ENCODE measurements at regions not wholly inside any gene's neighbourhood (a gene's known extent, or its start where the extent isn't known, plus 50 kb on each side); places are given as distances from the start of the nearest gene placed in this dataset.
"Not testable (repeated sequence)": the region's sequence is repeated elsewhere in the genome, so short reads cannot be mapped to it uniquely, and the experiment has no call there.

DNA sequence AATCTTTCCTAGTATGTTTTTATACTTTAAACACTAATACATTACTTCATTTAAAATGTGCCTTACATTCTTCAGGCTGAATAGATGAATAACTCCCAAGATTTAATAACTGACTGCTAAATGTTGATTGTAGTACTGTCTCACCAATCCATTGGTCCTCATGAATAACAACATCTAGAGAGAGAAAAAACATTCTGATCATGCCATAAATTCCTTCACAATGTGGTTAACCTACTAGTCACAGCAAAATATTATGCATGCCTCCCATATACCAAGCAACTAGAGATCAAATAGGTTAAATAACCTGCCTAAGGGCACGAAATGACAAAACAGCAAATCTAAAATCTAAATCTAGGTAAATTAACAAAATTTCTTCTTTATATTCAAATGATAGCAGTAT lies 66.2 kb downstream of the SYT15 start:
- H3K4me3 ChIP-seq (ENCODE audit: low read depth, low read length); DNase-seq (ENCODE audit: low read depth): not testable (repeated sequence)

- DNase-seq (ENCODE audit: low read depth); H3K4me3 ChIP-seq (ENCODE audit: low read depth, low read length): not testable (repeated sequence)
These were observed 67.2 kb downstream of the SYT15 start for GRCh38 chr10:46646132-46646531.

GRCh38 chr10:46650967-46651366 lies 72.0 kb downstream of the SYT15 start:
- not testable (repeated sequence) for H3K4me3 ChIP-seq (ENCODE audit: low read depth, low read length); DNase-seq (ENCODE audit: low read depth)

- not testable (repeated sequence) for DNase-seq (ENCODE audit: low read depth); H3K4me3 ChIP-seq (ENCODE audit: low read depth, low read length)
These were observed 78.5 kb downstream of the SYT15 start for GRCh38 chr10:46657437-46657836.

- not testable (repeated sequence) for H3K4me3 ChIP-seq (ENCODE audit: low read depth, low read length); DNase-seq (ENCODE audit: low read depth)
These were observed 81.3 kb downstream of the SYT15 start for GRCh38 chr10:46660027-46660834.

DNA sequence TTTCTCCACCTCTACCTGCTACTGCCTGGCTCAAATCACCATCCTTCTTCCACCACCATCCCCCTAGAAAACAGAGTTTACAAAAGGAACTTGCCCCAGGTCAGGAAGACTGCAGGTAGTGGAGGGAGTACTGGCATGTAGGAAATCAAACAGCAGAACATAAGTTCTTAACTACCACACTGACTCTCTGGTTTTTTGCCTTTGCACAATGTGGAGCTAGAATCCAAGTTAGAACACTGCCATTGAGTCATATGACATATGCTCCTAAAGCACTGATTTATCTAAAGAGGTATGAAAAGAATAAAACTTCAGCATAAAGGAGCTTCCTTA lies 81.9 kb downstream of the SYT15 start:
- not testable (repeated sequence) for H3K4me3 ChIP-seq (ENCODE audit: low read depth, low read length); DNase-seq (ENCODE audit: low read depth)

DNA sequence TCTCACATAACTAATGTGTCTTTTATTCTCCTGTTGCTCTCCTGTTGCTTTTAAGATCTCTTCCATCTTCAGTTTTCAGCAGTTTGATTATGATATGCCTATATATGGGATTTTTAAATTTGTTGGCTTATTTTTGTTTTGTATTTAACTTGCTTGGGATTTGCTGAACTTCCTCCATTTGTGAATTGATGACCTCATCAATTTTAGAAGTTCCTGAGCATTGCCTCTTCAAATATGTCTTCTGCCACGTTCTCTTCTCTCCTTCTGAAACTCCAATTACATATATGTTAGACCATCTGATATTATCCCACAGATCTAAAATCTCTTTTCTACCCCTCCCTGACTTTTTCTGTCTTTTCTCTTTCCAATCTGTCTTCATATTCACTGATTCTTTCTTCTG lies 86.6 kb downstream of the SYT15 start:
- H3K4me3 ChIP-seq (ENCODE audit: low read depth, low read length); DNase-seq (ENCODE audit: low read depth): not testable (repeated sequence)

DNA sequence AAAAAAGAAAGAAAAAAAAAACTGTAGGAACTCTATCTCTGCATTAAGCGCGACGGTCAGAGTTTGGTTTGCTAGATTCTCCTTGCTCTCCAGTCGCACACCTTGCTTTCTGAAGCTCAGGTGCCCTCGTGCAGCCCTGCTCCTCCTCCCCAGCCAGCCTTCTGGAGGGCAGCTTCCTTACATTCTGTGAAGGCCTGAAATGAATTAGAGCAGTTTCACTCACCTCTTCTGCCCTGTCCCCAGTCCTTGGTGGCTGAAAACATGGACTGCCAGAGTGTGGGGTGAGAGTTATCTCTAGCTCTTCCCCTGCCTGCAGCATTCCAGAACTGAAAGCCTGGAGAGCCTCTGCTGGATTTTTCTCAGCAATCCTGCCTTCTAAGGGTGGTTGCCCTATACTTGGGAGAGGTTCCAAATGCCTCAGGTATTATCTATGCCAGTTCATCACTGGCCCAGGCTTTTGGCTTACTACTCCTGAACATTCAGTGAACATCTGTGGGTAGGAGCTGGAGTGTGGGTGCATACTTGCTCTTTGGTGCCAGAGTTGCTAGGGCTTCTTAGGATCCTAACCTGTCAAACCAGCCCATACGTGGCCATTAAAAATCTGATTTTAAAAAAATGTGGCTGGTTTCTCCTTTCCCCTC lies 89.5 kb downstream of the SYT15 start:
- DNase-seq (ENCODE audit: low read depth); H3K4me3 ChIP-seq (ENCODE audit: low read depth, low read length): not testable (repeated sequence)

DNA sequence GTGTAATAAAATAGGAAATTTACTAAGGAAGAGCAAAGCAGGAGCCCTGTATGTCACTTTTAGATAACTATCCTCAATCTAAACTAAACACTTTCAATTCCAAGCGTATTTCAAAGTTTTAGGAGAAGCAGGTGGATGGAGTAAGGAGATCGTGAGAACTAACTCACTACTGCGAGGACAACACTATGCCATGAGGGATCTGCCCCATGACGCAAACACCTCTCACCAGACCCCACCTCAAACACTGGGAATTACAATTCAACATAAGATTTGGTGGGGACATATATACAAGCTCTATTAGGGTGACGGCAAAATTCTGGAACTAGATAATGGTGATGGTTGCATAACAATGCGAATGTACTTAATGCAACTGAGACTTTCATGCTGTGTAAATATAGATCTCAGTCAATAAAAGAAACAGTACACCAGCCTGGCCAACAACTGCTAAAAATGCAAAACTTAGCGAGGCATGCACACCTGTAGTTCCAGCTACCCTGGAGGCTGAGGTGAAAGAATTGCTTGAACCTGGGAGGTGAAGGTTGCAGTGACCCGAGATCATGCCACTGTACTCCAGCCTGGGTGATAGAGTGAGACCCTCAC lies 99.0 kb downstream of the SYT15 start:
- not testable (repeated sequence) for DNase-seq (ENCODE audit: low read depth)

DNA sequence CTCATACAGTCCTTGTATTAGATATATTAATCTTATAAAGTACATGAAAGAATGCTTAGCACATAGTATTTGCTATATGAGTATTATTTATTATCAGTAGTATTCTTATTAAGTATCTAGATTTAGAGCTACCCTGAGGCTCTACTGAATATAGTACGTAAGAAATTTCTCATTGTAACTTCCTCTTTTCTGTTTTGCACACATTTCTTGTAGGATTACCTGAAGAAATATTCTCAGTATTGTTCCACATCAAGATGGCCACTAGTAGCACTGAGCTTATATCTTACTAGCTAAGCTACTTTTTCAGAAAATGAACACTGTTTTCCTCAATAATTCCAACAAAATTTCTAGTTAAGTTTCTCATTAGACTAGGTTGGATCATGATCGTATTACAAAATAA lies 112.5 kb downstream of the SYT15 start:
- DNase-seq (ENCODE audit: low read depth); H3K4me3 ChIP-seq (ENCODE audit: low read depth, low read length): not testable (repeated sequence)

More for the DNA sequence above, 99.0 kb downstream of the SYT15 start:
- not testable (repeated sequence) for H3K4me3 ChIP-seq (ENCODE audit: low read depth, low read length)

GRCh38 chr10:46693218-46693617 lies 114.3 kb downstream of the SYT15 start:
- H3K4me3 ChIP-seq (ENCODE audit: low read depth, low read length); DNase-seq (ENCODE audit: low read depth): not testable (repeated sequence)

- DNase-seq (ENCODE audit: low read depth); H3K4me3 ChIP-seq (ENCODE audit: low read depth, low read length): not testable (repeated sequence)
These were observed 138.3 kb downstream of the SYT15 start for GRCh38 chr10:46717264-46717663.

DNA sequence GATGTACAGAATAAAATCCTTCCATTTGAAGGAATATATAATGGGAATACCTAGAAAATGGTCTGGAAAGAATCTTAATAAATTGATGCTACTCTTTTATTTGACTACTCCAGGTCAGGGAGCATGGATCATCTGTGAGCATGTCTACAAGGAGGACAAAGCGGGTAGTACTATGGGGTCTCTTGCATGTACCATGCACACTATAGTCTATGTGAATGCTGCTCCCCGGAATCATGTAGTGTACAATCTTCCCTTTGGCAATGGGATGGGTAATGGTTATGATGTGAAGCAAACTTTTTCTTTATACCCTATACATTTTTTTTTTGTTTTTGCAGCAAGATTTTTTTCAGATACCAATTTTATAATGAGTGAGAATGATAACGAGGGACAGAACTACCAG lies 139.1 kb downstream of the SYT15 start:
- H3K4me3 ChIP-seq (ENCODE audit: low read depth, low read length); DNase-seq (ENCODE audit: low read depth): not testable (repeated sequence)

GRCh38 chr10:46720386-46720785 lies 141.5 kb downstream of the SYT15 start:
- peak; percentile 0 for DNase-seq (ENCODE audit: low read depth)
- not testable (repeated sequence) for H3K4me3 ChIP-seq (ENCODE audit: low read depth, low read length)
- TF ChIP-seq, protein P1, sequence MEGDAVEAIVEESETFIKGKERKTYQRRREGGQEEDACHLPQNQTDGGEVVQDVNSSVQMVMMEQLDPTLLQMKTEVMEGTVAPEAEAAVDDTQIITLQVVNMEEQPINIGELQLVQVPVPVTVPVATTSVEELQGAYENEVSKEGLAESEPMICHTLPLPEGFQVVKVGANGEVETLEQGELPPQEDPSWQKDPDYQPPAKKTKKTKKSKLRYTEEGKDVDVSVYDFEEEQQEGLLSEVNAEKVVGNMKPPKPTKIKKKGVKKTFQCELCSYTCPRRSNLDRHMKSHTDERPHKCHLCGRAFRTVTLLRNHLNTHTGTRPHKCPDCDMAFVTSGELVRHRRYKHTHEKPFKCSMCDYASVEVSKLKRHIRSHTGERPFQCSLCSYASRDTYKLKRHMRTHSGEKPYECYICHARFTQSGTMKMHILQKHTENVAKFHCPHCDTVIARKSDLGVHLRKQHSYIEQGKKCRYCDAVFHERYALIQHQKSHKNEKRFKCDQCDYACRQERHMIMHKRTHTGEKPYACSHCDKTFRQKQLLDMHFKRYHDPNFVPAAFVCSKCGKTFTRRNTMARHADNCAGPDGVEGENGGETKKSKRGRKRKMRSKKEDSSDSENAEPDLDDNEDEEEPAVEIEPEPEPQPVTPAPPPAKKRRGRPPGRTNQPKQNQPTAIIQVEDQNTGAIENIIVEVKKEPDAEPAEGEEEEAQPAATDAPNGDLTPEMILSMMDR (conservative IDR thresholded peaks at IDR 0.05; ENCODE audit: low read depth, low read length), result peak; percentile 21

GRCh38 chr10:46720811-46721518 lies 142.0 kb downstream of the SYT15 start:
- DNase-seq (ENCODE audit: low read depth), result peak; percentile 27
- H3K4me3 ChIP-seq (ENCODE audit: low read depth, low read length), result not testable (repeated sequence)

DNA sequence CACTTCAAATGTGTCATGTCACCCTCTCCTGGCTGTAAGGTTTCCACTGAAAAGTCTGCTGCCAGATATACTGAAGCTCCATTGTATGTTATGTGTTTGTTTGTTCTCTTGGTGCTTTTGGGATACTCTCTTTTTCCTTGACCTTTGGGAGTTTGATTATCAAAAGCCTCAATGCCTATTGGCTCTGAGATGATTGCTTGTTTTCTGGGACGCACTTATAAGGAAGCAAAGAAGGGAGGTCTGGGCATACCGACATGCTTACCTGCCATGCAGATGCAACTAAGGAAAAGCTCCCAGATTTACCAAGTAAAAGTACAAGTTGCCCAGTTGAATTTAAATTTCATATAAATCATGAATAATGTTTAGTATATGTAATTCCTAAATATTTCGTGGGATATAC lies 145.3 kb downstream of the SYT15 start:
- not testable (repeated sequence) for DNase-seq (ENCODE audit: low read depth); H3K4me3 ChIP-seq (ENCODE audit: low read depth, low read length)

- not testable (repeated sequence) for H3K4me3 ChIP-seq (ENCODE audit: low read depth, low read length); DNase-seq (ENCODE audit: low read depth)
These were observed 149.4 kb downstream of the SYT15 start for GRCh38 chr10:46728359-46728758.

- DNase-seq (ENCODE audit: low read depth); H3K4me3 ChIP-seq (ENCODE audit: low read depth, low read length): not testable (repeated sequence)
These were observed 151.8 kb downstream of the SYT15 start for GRCh38 chr10:46730729-46731128.

Data from epithelial cell of proximal tubule (primary cell).